Dermis microvascular lymphatic vessel endothelial cell (primary cell): ENCODE measurements at regions not wholly inside any gene's neighbourhood (a gene's known extent, or its start where the extent isn't known, plus 50 kb on each side); places are given as distances from the start of the nearest gene placed in this dataset.
A peak's percentile ranks its signal among the peaks of the same experiment; 100 is the strongest.

ENCODE experiments used
- DNase-seq, 2 donors: peaks; one replicate each; pipeline versions ENCODE4 v3.0.0 to v3.0.0-alpha.2; 2010; ENCODE audit warnings: low read depth in 2 of 2

DNA sequence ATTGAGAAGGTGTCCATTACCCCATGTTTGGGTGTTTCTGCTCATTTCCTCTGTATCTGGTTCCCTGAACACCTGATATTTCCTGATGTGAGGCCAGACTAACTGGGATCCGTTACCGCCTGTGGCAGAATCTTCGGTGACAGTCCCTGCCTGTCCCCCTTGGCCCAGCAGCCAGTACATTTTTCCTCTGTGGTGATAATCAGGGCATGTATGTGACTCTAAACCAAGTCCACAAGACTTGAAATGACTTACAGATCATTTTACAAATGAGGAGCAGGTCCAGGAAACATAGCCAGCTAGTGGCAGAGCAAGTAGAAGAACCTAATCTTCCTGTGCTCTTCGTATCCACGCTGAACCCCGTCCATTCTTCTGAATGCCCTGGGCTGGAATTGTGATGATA lies 143.5 kb upstream of the IPO9 start:
- DNase-seq, result no peak

DNA sequence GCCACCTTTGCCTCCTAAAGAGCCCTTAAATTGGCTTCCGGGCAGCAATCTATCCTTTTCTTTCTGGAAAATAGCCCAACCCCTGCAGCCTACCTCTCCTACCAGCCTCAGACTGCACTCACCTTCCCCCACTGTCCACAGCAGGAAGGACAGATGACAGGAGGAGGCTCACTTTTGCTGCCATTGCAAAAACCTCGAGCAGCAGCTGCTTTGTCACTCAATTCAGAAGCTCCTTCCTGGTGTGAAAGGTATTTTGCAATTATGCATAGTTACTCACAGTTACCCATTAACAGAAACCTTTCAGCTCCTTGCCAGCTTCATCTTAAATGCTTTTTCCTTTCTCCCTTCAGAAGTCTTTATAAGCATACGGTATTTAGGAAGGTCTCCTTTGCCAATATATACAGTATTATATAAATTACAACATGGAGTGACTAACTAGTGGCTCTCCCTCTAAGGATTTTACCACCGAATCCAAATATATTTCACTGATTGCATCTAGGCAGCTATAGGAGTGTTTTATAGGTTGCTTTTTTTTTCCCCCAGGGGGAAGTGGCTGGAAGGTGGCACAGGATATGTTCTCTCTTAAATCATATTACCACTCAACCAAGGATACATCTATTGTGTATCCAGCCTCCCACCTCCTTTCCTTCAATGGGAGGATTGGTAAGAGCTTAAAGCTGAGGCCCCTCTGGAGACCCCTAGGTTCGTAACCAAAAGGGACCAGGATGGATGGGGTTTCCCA lies 142.1 kb upstream of the IPO9 start:
- no peak for DNase-seq

DNA sequence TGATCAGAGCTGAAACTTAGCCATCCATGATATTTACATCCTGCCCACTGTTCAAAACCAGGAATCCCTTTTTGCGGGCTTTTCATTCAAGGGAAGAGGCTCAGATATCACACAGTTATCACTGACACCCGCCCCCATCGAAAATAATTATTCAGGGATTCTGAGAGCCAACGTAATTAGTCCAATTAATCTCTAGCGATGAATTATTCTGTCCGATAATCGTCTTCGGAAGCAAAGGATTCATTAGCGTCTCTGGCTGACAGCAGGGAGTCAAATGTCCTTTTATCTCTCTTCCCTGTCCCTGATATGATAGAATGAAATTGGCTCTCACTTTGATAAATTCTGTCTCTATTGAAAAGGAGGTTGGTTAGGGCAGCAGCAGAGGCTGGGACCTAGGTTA lies 140.4 kb upstream of the IPO9 start:
- DNase-seq, result no peak

DNA sequence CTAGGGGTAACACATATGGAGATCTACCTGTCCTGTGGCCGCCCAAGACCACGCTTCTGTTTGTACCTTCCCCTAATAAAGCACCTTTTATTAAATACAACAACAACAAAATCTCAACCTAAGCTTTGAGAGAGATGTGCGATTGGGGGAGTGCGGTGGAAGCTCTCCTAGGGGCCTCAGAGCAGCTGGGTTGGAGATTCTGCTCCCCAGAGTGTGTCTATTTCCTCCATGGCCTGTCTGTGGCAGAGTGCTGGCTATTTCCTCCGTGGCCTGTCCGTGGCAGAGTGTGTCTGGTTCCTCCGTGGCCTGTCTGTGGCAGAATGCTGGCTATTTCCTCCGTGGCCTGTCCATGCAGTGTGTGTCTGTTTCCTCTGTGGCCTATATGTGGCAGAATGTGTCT lies 139.3 kb upstream of the IPO9 start:
- no peak for DNase-seq

DNA sequence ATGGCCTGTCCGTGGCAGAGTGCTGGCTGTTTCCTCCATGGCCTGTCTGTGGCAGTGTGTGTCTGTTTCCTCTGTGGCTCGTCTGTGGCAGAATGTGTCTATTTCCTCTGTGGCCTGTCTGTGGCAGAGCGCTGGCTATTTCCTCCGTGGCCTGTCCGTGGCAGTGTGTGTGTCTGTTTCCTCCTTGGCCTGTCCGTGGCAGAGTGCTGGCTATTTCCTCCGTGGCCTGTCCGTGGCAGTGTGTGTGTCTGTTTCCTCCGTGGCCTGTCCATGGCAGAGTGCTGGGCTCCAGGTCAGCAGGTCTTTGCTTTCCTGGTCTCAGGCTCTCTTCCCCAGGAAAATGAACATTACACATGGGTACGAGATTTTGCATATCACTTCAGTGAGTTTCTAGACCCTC lies 138.4 kb upstream of the IPO9 start:
- no peak for DNase-seq

DNA sequence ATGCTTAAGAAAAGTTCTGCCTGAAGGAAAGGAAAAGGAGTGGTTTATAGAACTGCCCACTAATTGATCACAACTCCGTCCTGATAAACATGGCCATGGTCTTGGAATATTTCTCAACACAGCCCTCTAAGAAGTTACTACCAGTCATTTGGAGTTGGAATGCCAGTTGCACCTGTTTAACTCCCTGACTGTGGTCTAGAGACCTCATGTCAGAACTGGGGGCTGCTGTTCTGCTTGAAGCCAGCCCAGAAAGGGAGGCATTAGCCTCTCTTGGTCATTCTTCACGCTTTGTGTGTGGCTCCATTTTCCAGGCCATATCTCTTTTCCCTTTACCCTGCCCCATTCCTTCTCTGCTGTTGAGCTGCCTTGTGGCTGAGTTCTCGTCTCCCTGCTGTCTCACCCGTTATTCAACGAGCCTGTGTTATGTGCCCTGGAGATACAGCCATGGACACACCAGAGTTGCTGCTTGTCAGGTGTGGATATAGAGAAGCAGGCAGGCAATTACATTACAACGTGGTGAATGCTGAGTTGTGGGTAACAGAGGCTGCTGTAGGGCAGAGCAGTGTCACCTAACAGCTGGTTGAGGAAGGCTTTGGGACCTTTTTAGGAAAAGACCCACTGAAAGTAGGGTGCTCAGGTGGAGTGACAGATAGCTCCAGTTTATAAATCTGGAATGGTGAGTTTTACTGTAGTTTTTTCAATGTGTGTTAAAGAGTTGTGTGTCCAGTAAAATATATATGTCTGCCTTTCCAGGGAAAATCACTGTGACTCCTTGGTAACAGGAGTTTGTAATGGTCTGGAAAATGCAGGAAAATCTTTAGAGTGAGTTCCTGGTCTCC lies 137.0 kb upstream of the IPO9 start:
- no peak for DNase-seq

DNA sequence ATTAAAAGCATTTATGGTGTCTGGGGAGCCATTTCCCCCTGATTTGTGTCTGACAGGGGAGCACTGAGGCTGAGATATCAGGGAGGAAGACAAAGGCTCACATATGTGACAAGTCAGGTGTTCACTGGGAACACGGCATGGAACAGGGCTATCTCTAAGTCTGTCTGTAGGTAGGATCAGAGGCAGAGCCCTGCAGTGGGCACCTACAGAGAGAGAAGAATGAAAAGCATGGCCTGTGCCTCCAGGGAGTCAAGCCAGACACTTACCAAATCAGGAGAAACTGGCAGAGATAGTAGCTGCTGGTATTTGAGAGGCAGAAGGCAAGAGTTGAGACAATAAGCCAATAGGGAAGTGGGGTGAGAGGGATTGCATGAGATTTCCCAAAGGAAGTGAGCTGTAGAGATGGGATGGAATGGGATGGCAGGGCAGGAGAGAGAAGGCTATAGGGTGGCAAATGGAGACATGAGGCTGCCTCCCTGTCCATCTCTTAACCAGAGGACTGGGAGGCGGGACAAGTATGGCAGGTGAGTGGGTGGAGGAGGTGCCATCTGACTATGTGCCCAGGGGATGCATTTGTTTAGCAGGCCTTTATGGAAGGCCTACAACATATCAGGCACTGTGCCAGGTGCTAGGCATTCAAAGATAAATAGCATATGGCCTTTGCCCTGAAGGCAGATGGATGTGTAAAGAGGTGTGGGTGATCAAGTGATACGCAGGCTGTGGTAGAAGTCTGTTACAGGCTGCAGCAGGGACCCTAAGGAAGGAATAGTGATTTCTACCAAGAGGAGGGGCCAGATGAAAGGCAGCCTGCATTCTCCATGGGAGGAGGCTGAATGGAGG lies 136.2 kb upstream of the IPO9 start:
- DNase-seq, result no peak

DNA sequence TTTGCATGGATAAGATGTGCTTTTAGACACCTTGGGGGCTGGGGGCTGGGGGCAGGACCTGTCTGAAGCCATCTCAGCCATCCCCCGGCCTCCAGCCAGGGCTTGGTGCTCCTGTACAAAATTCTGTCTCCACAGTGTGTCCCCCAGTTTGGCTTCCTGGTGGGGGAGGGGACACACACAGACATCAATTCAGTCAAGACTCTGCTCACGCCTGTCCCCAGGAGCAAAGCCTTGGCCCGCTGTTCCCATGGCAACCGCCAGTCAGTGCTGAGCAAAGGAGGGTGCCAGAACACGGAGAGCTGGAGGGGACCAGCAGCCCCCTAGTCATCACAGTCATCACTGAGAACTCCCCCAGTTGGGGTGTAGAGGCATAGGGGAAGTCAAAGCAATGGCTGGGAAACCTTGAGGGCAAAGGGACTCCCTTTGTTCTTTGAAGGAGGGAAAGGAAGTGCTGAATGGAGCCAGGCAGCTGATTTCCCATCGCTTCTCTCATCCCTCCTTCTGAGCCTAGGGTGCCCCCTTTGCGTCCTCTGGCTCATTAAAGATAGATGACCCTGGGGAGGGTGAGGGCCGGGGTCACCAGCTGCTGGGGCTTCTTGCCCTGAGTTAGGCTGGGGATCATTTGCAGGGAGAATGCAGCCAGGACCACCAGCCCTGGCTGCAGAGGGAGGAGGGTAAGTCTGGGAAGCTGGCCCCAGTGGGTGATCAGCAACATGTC lies 134.9 kb upstream of the IPO9 start:
- DNase-seq, result no peak

DNA sequence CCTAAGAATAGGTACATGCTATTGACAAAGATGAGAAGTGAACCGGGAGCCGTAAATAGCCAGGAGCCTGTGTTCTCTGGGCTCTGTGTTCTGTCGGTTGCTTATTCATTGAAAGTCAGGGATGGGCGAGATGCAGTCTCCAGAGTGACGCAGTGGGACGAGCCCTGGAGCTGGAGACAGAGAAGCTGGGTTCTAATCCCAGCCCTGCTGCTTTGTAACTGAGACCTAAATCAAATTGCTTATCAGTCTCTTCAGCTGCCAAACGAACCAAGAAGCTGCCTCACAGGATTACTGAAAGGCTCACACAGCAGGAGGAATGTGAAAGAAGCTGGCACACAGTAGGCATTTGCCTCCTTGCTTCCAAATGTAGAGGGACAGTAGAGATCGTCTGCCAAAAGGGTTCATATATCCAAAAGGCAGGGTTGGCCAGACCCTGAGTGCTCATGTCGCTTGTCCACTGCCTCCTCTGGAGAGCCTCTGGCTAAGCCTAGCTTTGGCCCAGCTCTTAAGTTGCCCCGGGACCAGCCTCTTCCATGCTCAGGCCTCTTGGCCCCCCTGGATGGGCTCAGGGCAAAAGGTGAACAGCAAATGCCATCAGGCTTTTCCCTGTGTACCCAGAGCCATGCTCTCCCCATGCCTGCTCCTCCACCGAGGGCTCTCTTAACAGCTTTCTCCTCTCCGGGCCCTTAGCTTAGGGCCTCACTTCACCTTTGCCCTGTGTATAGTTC lies 134.2 kb upstream of the IPO9 start:
- no peak for DNase-seq

DNA sequence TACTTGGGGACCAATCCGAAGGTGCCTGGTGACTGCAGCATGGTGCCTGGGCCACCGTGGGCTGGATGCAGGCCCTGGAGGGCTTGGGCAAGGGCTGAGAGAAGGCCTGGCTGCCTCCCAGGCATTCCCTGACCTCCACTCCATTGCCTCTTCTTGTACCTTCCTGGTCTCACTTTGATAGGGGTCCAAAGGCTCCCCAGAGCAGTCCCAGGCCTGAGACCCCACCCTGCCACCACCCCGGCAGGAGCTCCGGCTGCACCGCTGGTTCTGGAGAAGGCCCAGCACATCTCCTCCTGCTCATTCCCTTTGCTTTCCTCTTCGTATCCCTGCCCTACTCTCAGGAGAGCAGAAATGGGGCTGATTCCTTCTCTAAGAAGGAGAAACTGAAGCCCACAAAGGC lies 133.3 kb upstream of the IPO9 start:
- DNase-seq, result no peak

DNA sequence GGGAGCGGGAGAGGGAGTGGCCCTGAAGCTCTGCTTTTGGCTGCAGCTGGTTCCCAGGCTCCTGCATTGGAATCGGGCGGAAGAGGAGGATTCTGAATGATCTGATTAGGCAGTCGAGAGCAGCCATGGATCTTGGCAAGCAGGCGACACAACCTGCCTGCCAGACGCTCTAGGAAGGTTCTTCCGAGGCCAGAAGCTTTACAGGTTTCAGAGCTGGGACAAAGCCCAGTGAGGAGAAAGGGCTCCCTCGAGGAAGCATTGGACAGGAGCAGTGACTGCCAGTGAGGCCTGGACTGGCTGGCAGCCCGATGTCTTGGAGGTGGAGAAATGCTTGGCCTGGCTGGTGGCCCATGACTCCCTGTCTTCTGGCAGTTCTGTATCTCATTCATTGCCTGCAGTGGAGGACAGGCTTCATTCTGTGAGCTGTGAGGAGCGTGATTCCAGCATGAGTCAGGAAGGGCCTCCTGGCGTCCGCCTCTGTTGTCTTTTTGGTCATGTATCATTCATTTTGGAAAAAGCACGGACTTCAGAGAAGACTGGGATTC lies 132.7 kb upstream of the IPO9 start:
- DNase-seq, result peak in 1 of 2 donors; percentile 48

DNA sequence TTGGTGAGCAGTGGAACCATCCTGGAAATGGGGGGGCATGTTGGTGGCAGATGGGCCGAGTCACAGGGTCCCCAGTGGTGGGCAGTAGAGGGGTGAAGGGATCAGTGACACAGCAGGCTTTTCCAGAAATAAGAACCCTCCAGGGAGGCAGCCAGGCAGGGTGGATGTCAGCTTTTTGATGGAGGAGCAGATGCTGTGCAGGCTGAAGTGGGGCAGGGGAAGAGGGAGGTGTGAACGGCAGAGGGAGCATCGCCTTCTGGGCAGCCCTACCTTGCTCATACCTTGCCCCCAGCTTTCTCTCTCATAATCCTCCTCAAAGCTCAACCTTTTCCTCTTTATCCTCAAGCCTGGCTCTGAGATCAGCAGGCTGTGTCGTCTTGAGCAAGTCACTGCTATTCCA lies 131.8 kb upstream of the IPO9 start:
- no peak for DNase-seq

DNA sequence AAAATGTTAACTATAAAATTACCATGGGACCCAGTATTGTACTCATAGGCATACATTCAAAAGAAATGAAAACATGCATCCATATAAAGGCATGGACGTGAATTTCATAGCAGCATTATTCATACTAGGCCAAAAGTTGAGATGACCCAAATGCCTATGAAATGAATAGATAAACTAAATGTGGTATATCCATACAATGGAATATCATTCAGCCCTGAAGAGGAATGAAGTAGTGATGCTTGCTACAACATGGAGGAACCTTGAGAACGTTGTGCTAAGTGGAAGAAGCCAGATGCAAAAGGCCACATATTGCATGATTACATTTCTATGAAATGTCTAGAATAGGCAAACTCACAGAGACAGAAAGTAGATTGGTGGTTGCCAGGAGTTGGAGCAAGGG lies 127.1 kb upstream of the IPO9 start:
- no peak for DNase-seq

DNA sequence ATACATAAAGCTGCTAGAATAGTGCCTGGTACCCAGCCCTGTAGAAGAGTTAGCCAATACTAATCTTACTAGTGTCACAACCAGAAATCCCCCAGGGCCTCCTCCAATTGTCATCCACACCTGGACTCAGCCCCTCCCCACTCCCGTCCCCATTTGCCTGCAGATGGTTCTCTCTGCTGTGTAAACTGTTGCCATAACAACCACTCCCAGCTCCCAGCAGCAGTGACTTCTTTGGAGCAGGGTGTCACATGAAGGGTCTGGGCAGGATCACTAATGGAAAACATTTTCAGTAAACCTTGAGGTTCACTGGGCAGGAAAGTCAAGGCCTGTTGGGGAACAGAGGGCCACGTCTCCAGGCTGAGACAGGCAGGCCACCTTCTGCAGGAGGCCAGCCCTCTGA lies 126.0 kb upstream of the IPO9 start:
- peak in 1 of 2 donors; percentile 36 for DNase-seq

DNA sequence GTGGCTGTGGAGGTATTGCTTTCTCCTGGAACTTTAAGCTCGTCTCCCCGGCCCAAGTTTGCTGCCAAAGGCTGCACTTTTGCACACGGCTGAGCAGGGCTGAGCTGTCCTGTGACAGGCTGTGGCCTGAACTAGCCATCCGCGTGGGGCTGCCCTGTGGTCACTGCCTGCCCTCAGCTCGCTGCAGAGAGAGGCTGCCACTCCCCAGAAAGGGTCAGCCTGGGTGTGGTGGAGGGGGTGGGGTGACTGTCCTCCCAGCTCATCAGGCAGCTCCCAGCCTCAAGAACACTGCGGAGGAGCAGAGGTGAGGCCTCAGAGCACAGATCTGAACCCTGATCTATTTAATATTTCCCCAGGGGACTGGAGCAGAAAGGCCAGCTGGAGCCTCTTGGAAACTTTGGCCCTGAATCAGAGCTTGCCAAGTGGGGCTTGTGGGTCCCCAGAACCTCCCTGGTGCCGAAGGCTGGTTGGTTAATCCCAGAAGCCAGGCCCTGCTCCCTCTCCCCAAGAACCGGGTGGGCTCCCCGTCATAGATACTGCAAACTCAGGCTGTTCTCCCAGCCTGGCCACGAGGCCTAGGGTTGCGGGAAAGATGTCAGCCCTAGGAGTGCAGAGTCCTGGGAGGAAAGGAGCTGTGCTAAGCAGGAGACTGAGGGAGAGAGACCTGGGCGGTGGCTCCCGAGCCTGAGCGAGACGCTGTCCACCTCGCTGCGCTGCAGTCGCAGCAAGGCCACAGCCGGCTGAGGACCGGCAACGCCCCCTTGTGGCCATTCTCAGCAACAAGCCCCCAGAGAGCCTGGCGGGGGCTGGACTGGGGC lies 125.1 kb upstream of the IPO9 start:
- peak; percentile 51 to 82 for DNase-seq

DNA sequence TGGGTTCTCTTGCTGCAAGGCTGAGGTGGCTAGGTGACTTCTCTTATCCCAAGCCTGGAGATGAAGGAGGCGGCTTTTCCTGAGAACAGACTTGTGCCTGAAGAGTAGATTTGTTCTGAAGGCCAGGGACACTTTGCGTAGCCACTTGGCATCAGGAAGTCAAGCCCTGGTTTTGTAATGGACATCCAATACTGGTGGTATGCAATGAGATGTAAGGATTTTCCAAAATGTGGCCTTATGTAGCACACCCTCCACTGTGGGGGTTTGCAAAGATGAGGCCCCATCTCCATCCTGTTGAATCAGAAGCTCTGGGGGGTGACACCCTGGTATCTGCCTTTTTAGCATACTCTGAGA lies 124.5 kb upstream of the IPO9 start:
- DNase-seq, result no peak

DNA sequence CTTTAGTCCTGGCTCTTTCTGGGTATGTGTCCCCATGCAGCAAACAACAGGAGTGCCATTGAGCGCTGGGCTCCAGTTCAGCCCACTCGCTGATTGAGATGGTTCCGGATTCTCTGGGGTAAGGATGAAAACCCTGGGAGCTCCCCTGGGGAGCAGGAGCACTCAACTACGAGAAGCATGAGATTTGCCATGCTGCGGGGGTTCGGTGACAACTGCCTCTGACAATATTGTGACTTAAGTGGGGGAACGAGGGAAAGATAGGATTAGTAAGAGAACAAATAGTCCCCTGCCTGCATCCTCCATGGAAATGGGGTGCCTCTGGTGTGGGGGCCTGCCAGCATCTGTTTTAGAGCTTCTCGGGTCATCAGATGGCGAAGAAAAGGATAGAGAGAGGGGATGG lies 123.6 kb upstream of the IPO9 start:
- DNase-seq, result no peak

DNA sequence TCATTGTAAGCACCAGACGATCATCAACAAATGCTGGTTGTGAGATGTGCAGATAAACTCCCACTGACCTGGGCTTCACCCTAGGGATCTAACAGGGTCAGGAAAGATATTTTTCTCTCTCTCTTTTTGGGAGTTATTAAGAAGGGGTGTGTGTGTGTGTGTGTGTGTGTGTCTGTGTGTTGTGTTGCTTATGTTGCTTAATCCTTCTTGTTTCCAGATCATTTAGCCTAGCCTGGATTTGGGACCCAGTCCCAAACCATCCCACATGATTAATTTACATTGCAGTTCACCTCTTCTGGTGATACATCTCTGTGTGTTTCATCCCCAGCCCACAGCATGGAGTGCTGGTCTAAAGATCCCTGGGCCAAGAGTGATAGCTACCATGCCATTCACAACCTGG lies 122.8 kb upstream of the IPO9 start:
- DNase-seq, result no peak

DNA sequence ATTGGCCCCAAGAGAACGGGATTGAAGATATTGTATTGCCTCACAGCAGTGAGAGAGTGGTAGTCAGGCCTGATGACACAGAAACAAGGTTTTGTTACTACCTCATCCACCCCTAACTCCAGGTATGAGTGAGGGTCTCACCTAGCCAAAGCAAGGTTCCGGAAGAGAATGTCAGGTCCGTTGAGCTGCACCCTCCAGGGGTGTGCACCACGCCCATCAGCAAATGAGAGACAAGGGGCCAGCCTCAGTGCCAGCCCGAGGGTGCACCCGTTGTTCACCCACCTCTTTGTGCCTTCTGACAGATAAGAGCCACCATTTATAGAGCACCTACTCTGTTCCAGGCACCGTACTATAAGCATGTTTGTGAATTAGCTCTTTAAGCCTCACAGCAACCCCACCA lies 121.9 kb upstream of the IPO9 start:
- no peak for DNase-seq

DNA sequence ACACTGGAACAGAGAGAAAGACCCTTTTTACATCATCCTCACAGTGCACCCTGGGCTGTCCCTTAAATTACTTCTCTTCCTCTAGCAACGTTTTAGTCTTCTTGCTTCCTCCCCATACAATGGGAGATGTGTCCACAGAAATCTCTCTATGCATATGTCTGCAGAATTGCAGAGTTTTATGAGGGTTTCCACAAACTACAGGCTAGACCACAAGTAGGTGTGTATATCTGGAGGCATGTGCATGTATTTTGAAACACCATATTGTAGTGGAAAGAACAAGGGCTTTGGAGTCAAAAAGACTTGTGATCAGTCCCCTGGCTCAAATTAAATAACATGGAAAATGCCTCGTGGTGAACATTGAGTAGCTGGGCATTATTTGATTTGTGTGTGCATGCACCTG lies 121.3 kb upstream of the IPO9 start:
- DNase-seq, result no peak
